NCI-H345 treated with DMSO at 0.1 percent for 48 hours (cell line): ENCODE measurements at regions not wholly inside any gene's neighbourhood (a gene's known extent, or its start where the extent isn't known, plus 50 kb on each side); places are given as distances from the start of the nearest gene placed in this dataset.
A peak's percentile ranks its signal among the peaks of the same experiment; 100 is the strongest.
"Not testable (repeated sequence)": the region's sequence is repeated elsewhere in the genome, so short reads cannot be mapped to it uniquely, and the experiment has no call there.

Experiments
- DNase-seq: peaks from one replicate; lab custom pipeline; 2025; ENCODE audit not compliant: unreplicated experiment; lab: John Stamatoyannopoulos, UW

GRCh38 chr1:195251900-195252299, 1356.3 kb downstream of the KCNT2 start:
- DNase-seq = no peak

- no peak for DNase-seq
These were observed 1364.7 kb downstream of the KCNT2 start for GRCh38 chr1:195243492-195243891.

- no peak for DNase-seq
These were observed 1367.2 kb downstream of the KCNT2 start for GRCh38 chr1:195241066-195241465.

- no peak for DNase-seq
These were observed 1369.9 kb downstream of the KCNT2 start for GRCh38 chr1:195238313-195238712.

GRCh38 chr1:195236991-195237889, 1371.0 kb downstream of the KCNT2 start:
- DNase-seq = no peak

GRCh38 chr1:195218428-195219212, 1389.6 kb downstream of the KCNT2 start:
- DNase-seq = no peak

- DNase-seq = peak; percentile 49
These were observed 1406.0 kb downstream of the KCNT2 start for GRCh38 chr1:195202241-195202640.

- DNase-seq = no peak
These were observed 1407.5 kb downstream of the KCNT2 start for GRCh38 chr1:195200772-195201171.

GRCh38 chr1:195197116-195197515, 1411.1 kb downstream of the KCNT2 start:
- no peak for DNase-seq

- no peak for DNase-seq
These were observed 1412.7 kb downstream of the KCNT2 start for GRCh38 chr1:195195423-195196057.

- DNase-seq = no peak
These were observed 1415.1 kb downstream of the KCNT2 start for GRCh38 chr1:195193134-195193533.

GRCh38 chr1:195188821-195189220, 1419.4 kb downstream of the KCNT2 start:
- no peak for DNase-seq

- DNase-seq = no peak
These were observed 1421.7 kb downstream of the KCNT2 start for GRCh38 chr1:195186544-195186943.

- peak; percentile 49 for DNase-seq
These were observed 1422.5 kb downstream of the KCNT2 start for GRCh38 chr1:195185736-195186135.

GRCh38 chr1:195185321-195185720, 1422.9 kb downstream of the KCNT2 start:
- DNase-seq = no peak

GRCh38 chr1:195173753-195174152, 1434.5 kb downstream of the KCNT2 start:
- DNase-seq = no peak

- DNase-seq = not testable (repeated sequence)
These were observed 1448.4 kb downstream of the KCNT2 start for GRCh38 chr1:195159795-195160194.

- DNase-seq = no peak
These were observed 1450.1 kb downstream of the KCNT2 start for GRCh38 chr1:195158091-195158490.

- no peak for DNase-seq
These were observed 1455.1 kb downstream of the KCNT2 start for GRCh38 chr1:195153107-195153506.

GRCh38 chr1:195150768-195151167, 1457.5 kb downstream of the KCNT2 start:
- DNase-seq = no peak

GRCh38 chr1:195141294-195141693, 1466.9 kb downstream of the KCNT2 start:
- DNase-seq = no peak

GRCh38 chr1:195130598-195130997, 1477.6 kb downstream of the KCNT2 start:
- DNase-seq = no peak
